ENCODE measurements at regions not wholly inside any gene's neighbourhood (a gene's known extent, or its start where the extent isn't known, plus 50 kb on each side); places are given as distances from the start of the nearest gene placed in this dataset.
A peak's percentile ranks its signal among the peaks of the same experiment; 100 is the strongest.
"Not testable (repeated sequence)": the region's sequence is repeated elsewhere in the genome, so short reads cannot be mapped to it uniquely, and the experiment has no call there.

DNA sequence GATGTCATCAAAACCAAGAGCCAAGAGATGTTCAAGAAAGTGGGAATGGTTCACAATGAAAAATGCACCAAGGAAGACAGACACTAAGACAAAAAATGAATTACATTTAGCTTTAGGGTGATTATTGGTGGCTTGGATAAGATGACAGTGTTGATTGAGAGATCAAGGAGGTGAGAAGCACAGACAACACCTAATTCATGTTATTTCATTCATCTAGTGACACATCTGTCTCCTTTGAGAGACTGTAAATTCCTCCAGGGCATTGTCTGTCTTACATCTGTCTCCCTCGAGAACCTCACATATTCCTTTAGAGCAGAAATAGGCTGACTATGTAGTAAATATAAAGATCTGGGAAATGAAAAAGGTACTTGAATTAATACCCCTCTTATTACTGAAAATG lies 94.2 kb upstream of the SMIM31 start:
- Histone ChIP-seq H3F3A (ENCODE audit: insufficient read depth, low read length, poor library complexity, severe bottlenecking) (no peaks in the 10 kb centered on the region), H3K79me2 (replicated peaks; ENCODE audit: insufficient read depth, low read length) (no peaks in the 10 kb centered on the region), H3K4me3 (ENCODE audit: low read length) (no peak overlapping the region), H3K9ac (ENCODE audit: low read length) (no peak overlapping the region), H3K9me2 (ENCODE audit: insufficient read depth, low read length) (no peaks in the 10 kb centered on the region), H3K27ac (ENCODE audit: low read length) (no peak overlapping the region), H3K9me3 (ENCODE audit: low read length) (no peaks in the 10 kb centered on the region), H3K27me3 (ENCODE audit: insufficient read depth, low read depth, low read length) (no peaks in the 10 kb centered on the region), H3K4me2 (ENCODE audit: low read length) (no peak overlapping the region), H4K20me1 (ENCODE audit: insufficient read depth) (no peaks in the 10 kb centered on the region), H3K36me3 (ENCODE audit: insufficient read depth, low read length) (no peaks in the 10 kb centered on the region), H2AFZ (ENCODE audit: low read depth, low read length) (no peak overlapping the region)
- TF ChIP-seq, protein P1, sequence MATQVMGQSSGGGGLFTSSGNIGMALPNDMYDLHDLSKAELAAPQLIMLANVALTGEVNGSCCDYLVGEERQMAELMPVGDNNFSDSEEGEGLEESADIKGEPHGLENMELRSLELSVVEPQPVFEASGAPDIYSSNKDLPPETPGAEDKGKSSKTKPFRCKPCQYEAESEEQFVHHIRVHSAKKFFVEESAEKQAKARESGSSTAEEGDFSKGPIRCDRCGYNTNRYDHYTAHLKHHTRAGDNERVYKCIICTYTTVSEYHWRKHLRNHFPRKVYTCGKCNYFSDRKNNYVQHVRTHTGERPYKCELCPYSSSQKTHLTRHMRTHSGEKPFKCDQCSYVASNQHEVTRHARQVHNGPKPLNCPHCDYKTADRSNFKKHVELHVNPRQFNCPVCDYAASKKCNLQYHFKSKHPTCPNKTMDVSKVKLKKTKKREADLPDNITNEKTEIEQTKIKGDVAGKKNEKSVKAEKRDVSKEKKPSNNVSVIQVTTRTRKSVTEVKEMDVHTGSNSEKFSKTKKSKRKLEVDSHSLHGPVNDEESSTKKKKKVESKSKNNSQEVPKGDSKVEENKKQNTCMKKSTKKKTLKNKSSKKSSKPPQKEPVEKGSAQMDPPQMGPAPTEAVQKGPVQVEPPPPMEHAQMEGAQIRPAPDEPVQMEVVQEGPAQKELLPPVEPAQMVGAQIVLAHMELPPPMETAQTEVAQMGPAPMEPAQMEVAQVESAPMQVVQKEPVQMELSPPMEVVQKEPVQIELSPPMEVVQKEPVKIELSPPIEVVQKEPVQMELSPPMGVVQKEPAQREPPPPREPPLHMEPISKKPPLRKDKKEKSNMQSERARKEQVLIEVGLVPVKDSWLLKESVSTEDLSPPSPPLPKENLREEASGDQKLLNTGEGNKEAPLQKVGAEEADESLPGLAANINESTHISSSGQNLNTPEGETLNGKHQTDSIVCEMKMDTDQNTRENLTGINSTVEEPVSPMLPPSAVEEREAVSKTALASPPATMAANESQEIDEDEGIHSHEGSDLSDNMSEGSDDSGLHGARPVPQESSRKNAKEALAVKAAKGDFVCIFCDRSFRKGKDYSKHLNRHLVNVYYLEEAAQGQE (IDR thresholded peaks at IDR 0.05; ENCODE audit: borderline replicate concordance) = no peak
- TF ChIP-seq SMC3 (conservative IDR thresholded peaks at IDR 0.05; ENCODE audit: poor library complexity) (no peak), EP300 (conservative IDR thresholded peaks at IDR 0.05; ENCODE audit: poor library complexity, severe bottlenecking) (peak; percentile 58), TAF1 (IDR thresholded peaks at IDR 0.05; ENCODE audit: low read depth) (no peak), POLR2AphosphoS5 (IDR thresholded peaks at IDR 0.05) (peak; percentile 51), MXI1 (conservative IDR thresholded peaks at IDR 0.05; ENCODE audit: poor library complexity, severe bottlenecking) (no peak), EZH2 (IDR thresholded peaks at IDR 0.05; ENCODE audit: borderline replicate concordance, insufficient read depth, low read length, poor library complexity, severe bottlenecking) (no peak), RAD21 (conservative IDR thresholded peaks at IDR 0.05) (no peak)
- TF ChIP-seq, protein P2, sequence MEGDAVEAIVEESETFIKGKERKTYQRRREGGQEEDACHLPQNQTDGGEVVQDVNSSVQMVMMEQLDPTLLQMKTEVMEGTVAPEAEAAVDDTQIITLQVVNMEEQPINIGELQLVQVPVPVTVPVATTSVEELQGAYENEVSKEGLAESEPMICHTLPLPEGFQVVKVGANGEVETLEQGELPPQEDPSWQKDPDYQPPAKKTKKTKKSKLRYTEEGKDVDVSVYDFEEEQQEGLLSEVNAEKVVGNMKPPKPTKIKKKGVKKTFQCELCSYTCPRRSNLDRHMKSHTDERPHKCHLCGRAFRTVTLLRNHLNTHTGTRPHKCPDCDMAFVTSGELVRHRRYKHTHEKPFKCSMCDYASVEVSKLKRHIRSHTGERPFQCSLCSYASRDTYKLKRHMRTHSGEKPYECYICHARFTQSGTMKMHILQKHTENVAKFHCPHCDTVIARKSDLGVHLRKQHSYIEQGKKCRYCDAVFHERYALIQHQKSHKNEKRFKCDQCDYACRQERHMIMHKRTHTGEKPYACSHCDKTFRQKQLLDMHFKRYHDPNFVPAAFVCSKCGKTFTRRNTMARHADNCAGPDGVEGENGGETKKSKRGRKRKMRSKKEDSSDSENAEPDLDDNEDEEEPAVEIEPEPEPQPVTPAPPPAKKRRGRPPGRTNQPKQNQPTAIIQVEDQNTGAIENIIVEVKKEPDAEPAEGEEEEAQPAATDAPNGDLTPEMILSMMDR (IDR thresholded peaks at IDR 0.05; ENCODE audit: poor library complexity, severe bottlenecking) = no peak

DNA sequence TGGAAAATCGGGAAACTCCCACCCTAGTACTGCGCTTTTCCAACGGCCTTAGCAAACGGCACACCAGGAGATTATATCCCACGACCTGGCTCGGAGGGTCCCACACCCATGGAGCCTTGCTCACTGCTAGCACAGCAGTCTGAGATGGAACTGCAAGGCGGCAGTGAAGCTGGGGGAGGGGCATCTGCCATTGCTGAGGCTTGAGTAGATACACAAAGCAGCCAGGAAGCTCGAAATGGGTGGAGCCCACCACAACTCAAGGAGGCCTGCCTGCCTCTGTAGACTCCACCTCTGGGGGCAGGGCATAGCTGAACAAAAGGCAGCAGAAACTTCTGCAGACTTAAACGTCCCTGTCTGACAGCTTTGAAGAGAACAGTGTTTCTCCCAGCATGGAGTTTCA lies 77.8 kb upstream of the SMIM31 start:
- not testable (repeated sequence) for H3F3A ChIP-seq (ENCODE audit: insufficient read depth, low read length, poor library complexity, severe bottlenecking); H3K27ac ChIP-seq (ENCODE audit: low read length)

DNA sequence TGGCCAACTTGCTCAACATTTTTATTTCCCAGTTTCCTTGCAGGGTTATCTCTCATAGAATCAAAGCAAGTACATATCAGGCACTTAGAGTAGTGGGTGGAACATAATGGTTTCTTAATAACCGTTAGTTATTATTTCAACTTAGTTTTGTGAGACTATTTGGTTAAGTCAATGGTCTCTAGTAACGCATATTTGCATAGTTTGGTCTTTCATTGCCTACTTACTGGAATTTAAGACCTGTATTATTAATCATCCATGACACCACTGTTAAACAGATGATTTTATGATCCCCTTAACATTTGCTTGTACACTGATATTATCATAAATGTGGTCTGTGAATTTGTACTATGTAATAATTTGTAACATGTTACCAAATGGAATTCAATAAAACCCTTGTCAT lies 70.9 kb upstream of the SMIM31 start:
- no peak overlapping the region for H3K27ac ChIP-seq (ENCODE audit: low read length)
- no peaks in the 10 kb centered on the region for H3K79me2 ChIP-seq (replicated peaks; ENCODE audit: insufficient read depth, low read length)
- no peaks in the 10 kb centered on the region for H3K27me3 ChIP-seq (ENCODE audit: insufficient read depth, low read depth, low read length)
- no peaks in the 10 kb centered on the region for H3K9me3 ChIP-seq (ENCODE audit: low read length)
- TF ChIP-seq MXI1 (conservative IDR thresholded peaks at IDR 0.05; ENCODE audit: poor library complexity, severe bottlenecking) = no peak
- TF ChIP-seq EP300 (conservative IDR thresholded peaks at IDR 0.05; ENCODE audit: poor library complexity, severe bottlenecking) = no peak
- TF ChIP-seq EZH2 (IDR thresholded peaks at IDR 0.05; ENCODE audit: borderline replicate concordance, insufficient read depth, low read length, poor library complexity, severe bottlenecking) = no peak
- TF ChIP-seq TAF1 (IDR thresholded peaks at IDR 0.05; ENCODE audit: low read depth) = no peak
- TF ChIP-seq, protein P1 (IDR thresholded peaks at IDR 0.05; ENCODE audit: borderline replicate concordance) = no peak
- TF ChIP-seq POLR2AphosphoS5 (IDR thresholded peaks at IDR 0.05) = no peak
- TF ChIP-seq, protein P2 (IDR thresholded peaks at IDR 0.05; ENCODE audit: poor library complexity, severe bottlenecking) = no peak
- TF ChIP-seq RAD21 (conservative IDR thresholded peaks at IDR 0.05) = no peak
- no peak for TF ChIP-seq SMC3 (conservative IDR thresholded peaks at IDR 0.05; ENCODE audit: poor library complexity)
- no peaks in the 10 kb centered on the region for H4K20me1 ChIP-seq (ENCODE audit: insufficient read depth)
- no peak overlapping the region for H2AFZ ChIP-seq (ENCODE audit: low read depth, low read length)
- H3K9ac ChIP-seq (ENCODE audit: low read length) = no peak overlapping the region
- H3F3A ChIP-seq (ENCODE audit: insufficient read depth, low read length, poor library complexity, severe bottlenecking) = no peaks in the 10 kb centered on the region
- no peak overlapping the region for H3K4me3 ChIP-seq (ENCODE audit: low read length)
- no peak overlapping the region for H3K4me2 ChIP-seq (ENCODE audit: low read length)
- no peaks in the 10 kb centered on the region for H3K9me2 ChIP-seq (ENCODE audit: insufficient read depth, low read length)
- H3K36me3 ChIP-seq (ENCODE audit: insufficient read depth, low read length) = no peaks in the 10 kb centered on the region

More for the DNA sequence above, 77.8 kb upstream of the SMIM31 start:
- not testable (repeated sequence) for H4K20me1 ChIP-seq (ENCODE audit: insufficient read depth); H3K4me2 ChIP-seq (ENCODE audit: low read length); H3K9me2 ChIP-seq (ENCODE audit: insufficient read depth, low read length); H3K36me3 ChIP-seq (ENCODE audit: insufficient read depth, low read length); H3K4me3 ChIP-seq (ENCODE audit: low read length); H3K9me3 ChIP-seq (ENCODE audit: low read length); H3K79me2 ChIP-seq (replicated peaks; ENCODE audit: insufficient read depth, low read length); H2AFZ ChIP-seq (ENCODE audit: low read depth, low read length); H3K27me3 ChIP-seq (ENCODE audit: insufficient read depth, low read depth, low read length); H3K9ac ChIP-seq (ENCODE audit: low read length)
